ENCODE measurements at regions not wholly inside any gene's neighbourhood (a gene's known extent, or its start where the extent isn't known, plus 50 kb on each side); places are given as distances from the start of the nearest gene placed in this dataset.
"Not testable (repeated sequence)": the region's sequence is repeated elsewhere in the genome, so short reads cannot be mapped to it uniquely, and the experiment has no call there.

DNA sequence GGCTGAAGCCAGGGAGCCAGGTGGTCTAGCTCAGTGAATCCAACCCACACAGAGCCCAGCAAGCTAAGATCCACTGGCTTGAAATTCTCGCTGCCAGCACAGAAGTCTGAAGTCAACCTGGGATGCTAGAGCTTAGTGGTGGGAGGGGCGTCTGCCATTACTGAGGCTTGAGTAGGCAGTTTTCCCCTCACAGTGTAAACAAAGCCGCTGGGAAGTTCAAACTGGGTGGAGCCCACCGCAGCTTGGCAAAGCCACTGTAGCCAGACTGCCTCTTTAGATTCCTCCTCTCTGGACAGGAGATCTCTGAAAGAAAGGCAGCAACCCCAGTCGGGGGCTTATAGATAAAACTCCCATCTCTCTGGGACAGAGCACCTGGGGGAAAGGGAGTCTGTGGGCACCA lies 452.1 kb downstream of the NR4A2 start:
- TF ChIP-seq ZNF558, ZNF416, ZNF843, ZNF24 (tag by site-specific recombination; IDR thresholded peaks at IDR 0.05): not testable (repeated sequence)
- TF ChIP-seq, protein P1, sequence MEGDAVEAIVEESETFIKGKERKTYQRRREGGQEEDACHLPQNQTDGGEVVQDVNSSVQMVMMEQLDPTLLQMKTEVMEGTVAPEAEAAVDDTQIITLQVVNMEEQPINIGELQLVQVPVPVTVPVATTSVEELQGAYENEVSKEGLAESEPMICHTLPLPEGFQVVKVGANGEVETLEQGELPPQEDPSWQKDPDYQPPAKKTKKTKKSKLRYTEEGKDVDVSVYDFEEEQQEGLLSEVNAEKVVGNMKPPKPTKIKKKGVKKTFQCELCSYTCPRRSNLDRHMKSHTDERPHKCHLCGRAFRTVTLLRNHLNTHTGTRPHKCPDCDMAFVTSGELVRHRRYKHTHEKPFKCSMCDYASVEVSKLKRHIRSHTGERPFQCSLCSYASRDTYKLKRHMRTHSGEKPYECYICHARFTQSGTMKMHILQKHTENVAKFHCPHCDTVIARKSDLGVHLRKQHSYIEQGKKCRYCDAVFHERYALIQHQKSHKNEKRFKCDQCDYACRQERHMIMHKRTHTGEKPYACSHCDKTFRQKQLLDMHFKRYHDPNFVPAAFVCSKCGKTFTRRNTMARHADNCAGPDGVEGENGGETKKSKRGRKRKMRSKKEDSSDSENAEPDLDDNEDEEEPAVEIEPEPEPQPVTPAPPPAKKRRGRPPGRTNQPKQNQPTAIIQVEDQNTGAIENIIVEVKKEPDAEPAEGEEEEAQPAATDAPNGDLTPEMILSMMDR (tag by site-specific recombination; IDR thresholded peaks at IDR 0.05) = not testable (repeated sequence)
